PFSK-1 (cell line): ENCODE measurements at regions not wholly inside any gene's neighbourhood (a gene's known extent, or its start where the extent isn't known, plus 50 kb on each side); places are given as distances from the start of the nearest gene placed in this dataset.

Experiments
- POLR2AphosphoS5 ChIP-seq: IDR thresholded peaks from 2 replicates; pipeline ENCODE4 v1.6.1; 2012; ENCODE audit warnings: low read depth, mild to moderate bottlenecking, control low read depth, low read length, moderate library complexity
- SIN3A ChIP-seq: IDR thresholded peaks from 2 replicates; pipeline ENCODE4 v1.6.1; 2012; ENCODE audit warnings: mild to moderate bottlenecking, low read length, moderate library complexity, borderline replicate concordance; ENCODE audit not compliant: insufficient read depth
- TAF1 ChIP-seq: IDR thresholded peaks from 2 replicates; pipeline ENCODE4 v1.6.1; 2012; ENCODE audit warnings: low read length, control low read depth, borderline replicate concordance; ENCODE audit not compliant: insufficient read depth
- TF ChIP-seq, protein P1 (sequence below), 2 experiments: IDR thresholded peaks; 2 replicates each; pipeline versions ENCODE4 v1.6.1 to v1.8.0; 2011 to 2012; ENCODE audit warnings: low read depth in 2 of 2, low read length in 2 of 2, control low read depth in 1 of 2, inconsistent platforms in 1 of 2, mild to moderate bottlenecking in 1 of 2, moderate library complexity in 1 of 2; ENCODE audit not compliant: insufficient read depth in 1 of 2

DNA sequence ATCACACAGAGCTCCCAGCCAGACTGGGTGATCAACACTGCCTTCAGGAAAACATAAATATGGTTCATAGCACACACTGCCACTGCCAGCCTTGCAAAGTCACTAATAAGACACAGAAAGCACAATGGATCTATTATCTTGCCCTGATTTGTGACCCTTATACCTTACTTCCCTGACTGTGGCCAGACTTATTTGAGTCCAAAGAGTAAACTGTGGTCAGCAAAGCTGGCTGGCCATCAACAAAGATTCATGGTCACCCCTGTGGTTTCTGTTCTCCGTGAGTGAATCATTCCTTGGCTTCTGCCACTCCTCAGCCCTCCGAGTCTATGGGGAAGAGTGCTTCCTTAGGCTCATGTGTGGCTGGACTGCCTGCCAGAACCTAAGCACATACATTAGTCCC lies 437.7 kb downstream of the RAP2B start:
- TF ChIP-seq POLR2AphosphoS5 = no peak
- TF ChIP-seq, protein P1, sequence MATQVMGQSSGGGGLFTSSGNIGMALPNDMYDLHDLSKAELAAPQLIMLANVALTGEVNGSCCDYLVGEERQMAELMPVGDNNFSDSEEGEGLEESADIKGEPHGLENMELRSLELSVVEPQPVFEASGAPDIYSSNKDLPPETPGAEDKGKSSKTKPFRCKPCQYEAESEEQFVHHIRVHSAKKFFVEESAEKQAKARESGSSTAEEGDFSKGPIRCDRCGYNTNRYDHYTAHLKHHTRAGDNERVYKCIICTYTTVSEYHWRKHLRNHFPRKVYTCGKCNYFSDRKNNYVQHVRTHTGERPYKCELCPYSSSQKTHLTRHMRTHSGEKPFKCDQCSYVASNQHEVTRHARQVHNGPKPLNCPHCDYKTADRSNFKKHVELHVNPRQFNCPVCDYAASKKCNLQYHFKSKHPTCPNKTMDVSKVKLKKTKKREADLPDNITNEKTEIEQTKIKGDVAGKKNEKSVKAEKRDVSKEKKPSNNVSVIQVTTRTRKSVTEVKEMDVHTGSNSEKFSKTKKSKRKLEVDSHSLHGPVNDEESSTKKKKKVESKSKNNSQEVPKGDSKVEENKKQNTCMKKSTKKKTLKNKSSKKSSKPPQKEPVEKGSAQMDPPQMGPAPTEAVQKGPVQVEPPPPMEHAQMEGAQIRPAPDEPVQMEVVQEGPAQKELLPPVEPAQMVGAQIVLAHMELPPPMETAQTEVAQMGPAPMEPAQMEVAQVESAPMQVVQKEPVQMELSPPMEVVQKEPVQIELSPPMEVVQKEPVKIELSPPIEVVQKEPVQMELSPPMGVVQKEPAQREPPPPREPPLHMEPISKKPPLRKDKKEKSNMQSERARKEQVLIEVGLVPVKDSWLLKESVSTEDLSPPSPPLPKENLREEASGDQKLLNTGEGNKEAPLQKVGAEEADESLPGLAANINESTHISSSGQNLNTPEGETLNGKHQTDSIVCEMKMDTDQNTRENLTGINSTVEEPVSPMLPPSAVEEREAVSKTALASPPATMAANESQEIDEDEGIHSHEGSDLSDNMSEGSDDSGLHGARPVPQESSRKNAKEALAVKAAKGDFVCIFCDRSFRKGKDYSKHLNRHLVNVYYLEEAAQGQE (IDR thresholded peaks at IDR 0.05; ENCODE audit: insufficient read depth in 1 of 2, low read depth in 2 of 2, low read length in 2 of 2) = no peak
- no peak for TF ChIP-seq TAF1
- TF ChIP-seq SIN3A = no peak
